SK-N-MC (cell line): ENCODE measurements at regions not wholly inside any gene's neighbourhood (a gene's known extent, or its start where the extent isn't known, plus 50 kb on each side); places are given as distances from the start of the nearest gene placed in this dataset.
"Not testable (repeated sequence)": the region's sequence is repeated elsewhere in the genome, so short reads cannot be mapped to it uniquely, and the experiment has no call there.

Experiments
- DNase-seq: peaks from one replicate; pipeline ENCODE4 v3.0.0-alpha.2; 2011; ENCODE audit warnings: low read depth, low spot score
- H3K27ac ChIP-seq: fragments of 200-600 bp; sonication (generic); 2 replicates; pipeline ENCODE4 v1.5.1; 2016; ENCODE audit warnings: mixed run types
- H3K36me3 ChIP-seq: fragments of 200-600 bp; sonication (generic); 2 replicates; pipeline ENCODE4 v1.6.1; 2017; ENCODE audit warnings: antibody characterized with exemption, low read length, mixed read lengths; ENCODE audit not compliant: insufficient read depth
- H3K4me3 ChIP-seq: fragments of 200-600 bp; sonication (generic); 2 replicates; pipeline ENCODE4 v1.5.1; 2016
- H3K9ac ChIP-seq: fragments of 200-600 bp; sonication (generic); 2 replicates; pipeline ENCODE4 v1.8.0; 2017; ENCODE audit warnings: mixed run types, mixed read lengths; ENCODE audit not compliant: insufficient read length
- H3K9me3 ChIP-seq: fragments of 200-600 bp; sonication (generic); 2 replicates; pipeline ENCODE4 v1.6.1; 2017; ENCODE audit warnings: low read depth, mild to moderate bottlenecking, antibody characterized with exemption, low read length, moderate library complexity, mixed read lengths
- EZH2 ChIP-seq: fragments of 200-600 bp; sonication (generic); IDR thresholded peaks from one replicate; pipeline ENCODE4 v1.6.1; 2017; ENCODE audit warnings: antibody characterized with exemption
- FOXP2 ChIP-seq: optimal IDR thresholded peaks from 2 replicates; pipeline ENCODE3; 2011; ENCODE audit warnings: mild to moderate bottlenecking, moderate library complexity; ENCODE audit not compliant: insufficient read depth; ENCODE audit errors: extremely low read length, control extremely low read depth
- POLR2AphosphoS5 ChIP-seq: IDR thresholded peaks from 2 replicates; pipeline ENCODE4 v1.6.1; 2012; ENCODE audit warnings: mild to moderate bottlenecking, low read depth, low read length, borderline replicate concordance

- no peak for DNase-seq
- Histone ChIP-seq H3K36me3 (no peaks in the 10 kb centered on the region), H3K9me3 (no peaks in the 10 kb centered on the region), H3K9ac (no peak overlapping the region), H3K27ac (no peak overlapping the region), H3K4me3 (no peak overlapping the region)
- TF ChIP-seq POLR2AphosphoS5, result no peak
- no peak for TF ChIP-seq FOXP2
- no peak for TF ChIP-seq EZH2
Measured at GRCh38 chr5:110275878-110276277, 450.6 kb downstream of the TMEM232 start.

DNA sequence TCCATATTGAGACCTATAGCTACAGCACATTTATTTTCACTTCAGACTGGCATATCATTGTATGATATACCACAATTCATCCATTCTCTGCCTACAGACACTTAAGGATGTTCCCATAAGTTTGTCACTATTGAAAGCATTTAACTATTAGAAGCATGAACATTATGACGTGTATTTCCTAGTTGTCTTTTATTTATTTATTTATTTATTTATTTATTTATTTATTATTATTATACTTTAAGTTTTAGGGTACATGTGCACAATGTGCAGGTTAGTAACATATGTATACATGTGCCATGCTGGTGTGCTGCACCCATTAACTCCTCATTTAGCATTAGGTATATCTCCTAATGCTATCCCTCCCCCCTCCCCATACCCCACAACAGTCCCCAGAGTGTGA lies 448.0 kb downstream of the TMEM232 start:
- not testable (repeated sequence) for H3K27ac ChIP-seq, DNase-seq, H3K36me3 ChIP-seq, H3K9ac ChIP-seq, H3K4me3 ChIP-seq, H3K9me3 ChIP-seq

- H3K36me3 ChIP-seq, H3K9ac ChIP-seq, H3K9me3 ChIP-seq, H3K27ac ChIP-seq, H3K4me3 ChIP-seq, DNase-seq: not testable (repeated sequence)
Measured at GRCh38 chr5:110284121-110284520, 442.4 kb downstream of the TMEM232 start.

GRCh38 chr5:110288766-110289511 lies 437.5 kb downstream of the TMEM232 start:
- peak; percentile 27; the same call in 1 of the 2 replicates for TF ChIP-seq POLR2AphosphoS5
- no peak for TF ChIP-seq FOXP2
- TF ChIP-seq EZH2, result no peak
- no peaks in the 10 kb centered on the region for H3K36me3 ChIP-seq
- H3K9me3 ChIP-seq, result no peaks in the 10 kb centered on the region
- DNase-seq, result peak; percentile 78
- H3K27ac ChIP-seq, result peak overlapping the region; percentile 90
- peak overlapping the region; percentile 2 for H3K9ac ChIP-seq
- H3K4me3 ChIP-seq, result peak overlapping the region; percentile 47

DNA sequence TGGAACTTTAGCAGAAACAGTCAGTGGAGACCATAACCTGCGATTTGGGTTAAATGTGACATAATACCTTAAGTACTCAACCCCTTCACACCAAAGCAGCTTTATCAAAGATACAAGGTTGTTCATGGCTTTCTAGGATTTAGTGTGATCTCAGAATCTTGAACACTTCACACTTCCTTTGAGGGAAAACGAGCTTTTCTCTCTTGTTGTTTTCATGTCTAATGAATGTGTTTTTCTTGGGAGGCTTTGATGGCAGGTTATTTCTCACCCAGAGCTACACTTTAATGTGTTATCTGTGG lies 437.0 kb downstream of the TMEM232 start:
- peak overlapping the region; percentile 90 for H3K27ac ChIP-seq
- no peak for DNase-seq
- no peaks in the 10 kb centered on the region for H3K36me3 ChIP-seq
- TF ChIP-seq FOXP2 (no peak), POLR2AphosphoS5 (no peak), EZH2 (no peak)
- no peak overlapping the region for H3K9ac ChIP-seq
- no peaks in the 10 kb centered on the region for H3K9me3 ChIP-seq
- H3K4me3 ChIP-seq, result peak overlapping the region; percentile 47

GRCh38 chr5:110290542-110290941 lies 435.9 kb downstream of the TMEM232 start:
- Histone ChIP-seq H3K4me3 (no peak overlapping the region), H3K9me3 (no peaks in the 10 kb centered on the region), H3K9ac (no peak overlapping the region), H3K36me3 (no peaks in the 10 kb centered on the region), H3K27ac (no peak overlapping the region)
- no peak for DNase-seq
- TF ChIP-seq POLR2AphosphoS5 (no peak), EZH2 (no peak), FOXP2 (no peak)

- H3K27ac ChIP-seq, result no peak overlapping the region
- TF ChIP-seq EZH2 (no peak), POLR2AphosphoS5 (no peak), FOXP2 (no peak)
- no peaks in the 10 kb centered on the region for H3K9me3 ChIP-seq
- no peak for DNase-seq
- H3K36me3 ChIP-seq, result no peaks in the 10 kb centered on the region
- no peak overlapping the region for H3K9ac ChIP-seq
- no peak overlapping the region for H3K4me3 ChIP-seq
Measured at GRCh38 chr5:110294281-110294680, 432.2 kb downstream of the TMEM232 start.

GRCh38 chr5:110297152-110297670 lies 429.3 kb downstream of the TMEM232 start:
- TF ChIP-seq EZH2, result no peak
- TF ChIP-seq FOXP2, result no peak
- TF ChIP-seq POLR2AphosphoS5, result no peak
- H3K4me3 ChIP-seq, result no peak overlapping the region

GRCh38 chr5:110304176-110304575 lies 422.3 kb downstream of the TMEM232 start:
- TF ChIP-seq POLR2AphosphoS5 (no peak), FOXP2 (no peak), EZH2 (no peak)
- no peak overlapping the region for H3K9ac ChIP-seq
- H3K4me3 ChIP-seq, result no peak overlapping the region
- H3K9me3 ChIP-seq, result no peaks in the 10 kb centered on the region
- H3K36me3 ChIP-seq, result no peaks in the 10 kb centered on the region
- H3K27ac ChIP-seq, result no peak overlapping the region
- DNase-seq, result no peak

More at GRCh38 chr5:110297152-110297670, 429.3 kb downstream of the TMEM232 start:
- no peak for DNase-seq
- H3K27ac ChIP-seq, result no peak overlapping the region
- H3K9me3 ChIP-seq, result no peaks in the 10 kb centered on the region
- H3K36me3 ChIP-seq, result no peaks in the 10 kb centered on the region
- H3K9ac ChIP-seq, result no peak overlapping the region
